ENCODE measurements at regions not wholly inside any gene's neighbourhood (a gene's known extent, or its start where the extent isn't known, plus 50 kb on each side); places are given as distances from the start of the nearest gene placed in this dataset.
"Not testable (repeated sequence)": the region's sequence is repeated elsewhere in the genome, so short reads cannot be mapped to it uniquely, and the experiment has no call there.

- DNase-seq: no peak
- Histone ChIP-seq H3K27me3 (replicated peaks; ENCODE audit: control insufficient read depth, insufficient read depth, low read length, poor library complexity, severe bottlenecking) (no peaks in the 10 kb centered on the region), H3K4me3 (ENCODE audit: insufficient read depth, low read depth, low read length, poor library complexity, severe bottlenecking) (no peak overlapping the region), H3K4me1 (ENCODE audit: control insufficient read depth, insufficient read depth, low read length, poor library complexity, severe bottlenecking) (no peaks in the 10 kb centered on the region), H3K27ac (ENCODE audit: insufficient read depth, low read length, poor library complexity, severe bottlenecking) (no peak overlapping the region), H3K36me3 (ENCODE audit: control insufficient read depth, insufficient read depth, low read length) (no peaks in the 10 kb centered on the region), H3K9me3 (ENCODE audit: control insufficient read depth, low read length) (no peaks in the 10 kb centered on the region)
These were observed 270.5 kb upstream of the SGO1 start for GRCh38 chr3:20456511-20456910.

DNA sequence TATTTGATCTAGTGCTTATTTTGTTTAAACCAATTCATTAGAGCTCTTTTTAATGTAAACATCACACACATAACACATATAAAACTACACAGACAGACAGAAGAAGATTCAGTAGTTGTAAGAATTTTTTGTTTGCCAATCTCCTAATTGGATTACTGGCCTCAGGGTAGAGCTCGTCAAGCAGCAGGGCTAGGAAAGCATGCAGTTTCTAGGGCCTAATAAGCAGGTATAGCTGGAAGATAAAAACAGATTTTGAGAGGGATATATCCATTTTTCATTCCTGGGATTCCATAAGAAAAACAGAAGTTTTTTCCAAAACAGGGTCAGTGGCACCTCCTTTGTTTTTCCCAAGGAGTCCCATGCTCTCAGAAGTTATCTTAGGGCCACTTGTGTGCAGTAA lies 265.2 kb upstream of the SGO1 start:
- H3K9me3 ChIP-seq (ENCODE audit: control insufficient read depth, low read length): no peaks in the 10 kb centered on the region
- H3K27ac ChIP-seq (ENCODE audit: insufficient read depth, low read length, poor library complexity, severe bottlenecking): no peak overlapping the region
- H3K36me3 ChIP-seq (ENCODE audit: control insufficient read depth, insufficient read depth, low read length): no peaks in the 10 kb centered on the region
- no peak for DNase-seq
- H3K4me3 ChIP-seq (ENCODE audit: insufficient read depth, low read depth, low read length, poor library complexity, severe bottlenecking): no peak overlapping the region
- no peaks in the 10 kb centered on the region for H3K4me1 ChIP-seq (ENCODE audit: control insufficient read depth, insufficient read depth, low read length, poor library complexity, severe bottlenecking)
- no peaks in the 10 kb centered on the region for H3K27me3 ChIP-seq (replicated peaks; ENCODE audit: control insufficient read depth, insufficient read depth, low read length, poor library complexity, severe bottlenecking)

GRCh38 chr3:20450611-20451010 lies 264.6 kb upstream of the SGO1 start:
- no peaks in the 10 kb centered on the region for H3K4me1 ChIP-seq (ENCODE audit: control insufficient read depth, insufficient read depth, low read length, poor library complexity, severe bottlenecking)
- H3K27me3 ChIP-seq (replicated peaks; ENCODE audit: control insufficient read depth, insufficient read depth, low read length, poor library complexity, severe bottlenecking): no peaks in the 10 kb centered on the region
- H3K9me3 ChIP-seq (ENCODE audit: control insufficient read depth, low read length): no peaks in the 10 kb centered on the region
- DNase-seq: no peak
- H3K4me3 ChIP-seq (ENCODE audit: insufficient read depth, low read depth, low read length, poor library complexity, severe bottlenecking): no peak overlapping the region
- no peaks in the 10 kb centered on the region for H3K36me3 ChIP-seq (ENCODE audit: control insufficient read depth, insufficient read depth, low read length)
- no peak overlapping the region for H3K27ac ChIP-seq (ENCODE audit: insufficient read depth, low read length, poor library complexity, severe bottlenecking)

GRCh38 chr3:20442846-20443245 lies 256.8 kb upstream of the SGO1 start:
- H3K9me3 ChIP-seq (ENCODE audit: control insufficient read depth, low read length): no peaks in the 10 kb centered on the region
- H3K27ac ChIP-seq (ENCODE audit: insufficient read depth, low read length, poor library complexity, severe bottlenecking): no peak overlapping the region
- no peak overlapping the region for H3K4me3 ChIP-seq (ENCODE audit: insufficient read depth, low read depth, low read length, poor library complexity, severe bottlenecking)
- H3K27me3 ChIP-seq (replicated peaks; ENCODE audit: control insufficient read depth, insufficient read depth, low read length, poor library complexity, severe bottlenecking): no peaks in the 10 kb centered on the region
- no peaks in the 10 kb centered on the region for H3K36me3 ChIP-seq (ENCODE audit: control insufficient read depth, insufficient read depth, low read length)
- DNase-seq: no peak
- no peaks in the 10 kb centered on the region for H3K4me1 ChIP-seq (ENCODE audit: control insufficient read depth, insufficient read depth, low read length, poor library complexity, severe bottlenecking)

- not testable (repeated sequence) for H3K27me3 ChIP-seq (replicated peaks; ENCODE audit: control insufficient read depth, insufficient read depth, low read length, poor library complexity, severe bottlenecking); H3K27ac ChIP-seq (ENCODE audit: insufficient read depth, low read length, poor library complexity, severe bottlenecking); H3K9me3 ChIP-seq (ENCODE audit: control insufficient read depth, low read length); H3K36me3 ChIP-seq (ENCODE audit: control insufficient read depth, insufficient read depth, low read length); H3K4me1 ChIP-seq (ENCODE audit: control insufficient read depth, insufficient read depth, low read length, poor library complexity, severe bottlenecking); DNase-seq; H3K4me3 ChIP-seq (ENCODE audit: insufficient read depth, low read depth, low read length, poor library complexity, severe bottlenecking)
These were observed 241.3 kb upstream of the SGO1 start for GRCh38 chr3:20427268-20427667.

GRCh38 chr3:20425138-20425537 lies 239.1 kb upstream of the SGO1 start:
- H3K4me3 ChIP-seq (ENCODE audit: insufficient read depth, low read depth, low read length, poor library complexity, severe bottlenecking): no peak overlapping the region
- no peaks in the 10 kb centered on the region for H3K36me3 ChIP-seq (ENCODE audit: control insufficient read depth, insufficient read depth, low read length)
- DNase-seq: no peak
- no peaks in the 10 kb centered on the region for H3K9me3 ChIP-seq (ENCODE audit: control insufficient read depth, low read length)
- no peak overlapping the region for H3K27ac ChIP-seq (ENCODE audit: insufficient read depth, low read length, poor library complexity, severe bottlenecking)
- no peaks in the 10 kb centered on the region for H3K27me3 ChIP-seq (replicated peaks; ENCODE audit: control insufficient read depth, insufficient read depth, low read length, poor library complexity, severe bottlenecking)
- H3K4me1 ChIP-seq (ENCODE audit: control insufficient read depth, insufficient read depth, low read length, poor library complexity, severe bottlenecking): no peaks in the 10 kb centered on the region

DNA sequence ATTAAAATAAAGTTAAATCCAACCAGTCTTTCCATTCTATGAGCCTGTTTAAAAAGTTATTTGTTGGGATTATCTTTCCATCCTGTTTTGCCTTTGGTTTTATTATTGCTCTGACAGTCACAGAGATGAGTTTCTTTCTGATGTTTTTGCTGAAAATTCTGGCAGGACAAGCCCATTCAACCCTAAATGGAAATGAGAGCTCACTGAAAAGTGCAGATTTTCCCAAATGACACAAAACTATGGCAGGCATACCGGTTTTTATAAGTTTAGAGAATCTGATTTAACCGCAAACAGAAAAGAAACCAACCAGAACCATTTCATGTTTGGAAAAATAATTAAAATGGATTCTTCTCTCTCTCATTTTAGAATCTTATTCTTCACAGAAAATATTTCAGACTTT lies 238.1 kb upstream of the SGO1 start:
- no peak for DNase-seq
- no peaks in the 10 kb centered on the region for H3K36me3 ChIP-seq (ENCODE audit: control insufficient read depth, insufficient read depth, low read length)
- no peaks in the 10 kb centered on the region for H3K4me1 ChIP-seq (ENCODE audit: control insufficient read depth, insufficient read depth, low read length, poor library complexity, severe bottlenecking)
- H3K27ac ChIP-seq (ENCODE audit: insufficient read depth, low read length, poor library complexity, severe bottlenecking): no peak overlapping the region
- no peaks in the 10 kb centered on the region for H3K9me3 ChIP-seq (ENCODE audit: control insufficient read depth, low read length)
- H3K4me3 ChIP-seq (ENCODE audit: insufficient read depth, low read depth, low read length, poor library complexity, severe bottlenecking): no peak overlapping the region
- H3K27me3 ChIP-seq (replicated peaks; ENCODE audit: control insufficient read depth, insufficient read depth, low read length, poor library complexity, severe bottlenecking): no peaks in the 10 kb centered on the region

- Histone ChIP-seq H3K4me1 (ENCODE audit: control insufficient read depth, insufficient read depth, low read length, poor library complexity, severe bottlenecking) (no peaks in the 10 kb centered on the region), H3K27ac (ENCODE audit: insufficient read depth, low read length, poor library complexity, severe bottlenecking) (no peak overlapping the region), H3K4me3 (ENCODE audit: insufficient read depth, low read depth, low read length, poor library complexity, severe bottlenecking) (no peak overlapping the region), H3K27me3 (replicated peaks; ENCODE audit: control insufficient read depth, insufficient read depth, low read length, poor library complexity, severe bottlenecking) (no peaks in the 10 kb centered on the region), H3K36me3 (ENCODE audit: control insufficient read depth, insufficient read depth, low read length) (no peaks in the 10 kb centered on the region), H3K9me3 (ENCODE audit: control insufficient read depth, low read length) (no peaks in the 10 kb centered on the region)
- DNase-seq: no peak
These were observed 236.4 kb upstream of the SGO1 start for GRCh38 chr3:20422391-20422790.

- Histone ChIP-seq H3K27ac (ENCODE audit: insufficient read depth, low read length, poor library complexity, severe bottlenecking) (no peak overlapping the region), H3K27me3 (replicated peaks; ENCODE audit: control insufficient read depth, insufficient read depth, low read length, poor library complexity, severe bottlenecking) (no peaks in the 10 kb centered on the region), H3K36me3 (ENCODE audit: control insufficient read depth, insufficient read depth, low read length) (no peaks in the 10 kb centered on the region), H3K4me3 (ENCODE audit: insufficient read depth, low read depth, low read length, poor library complexity, severe bottlenecking) (no peak overlapping the region), H3K9me3 (ENCODE audit: control insufficient read depth, low read length) (no peaks in the 10 kb centered on the region), H3K4me1 (ENCODE audit: control insufficient read depth, insufficient read depth, low read length, poor library complexity, severe bottlenecking) (no peaks in the 10 kb centered on the region)
- DNase-seq: no peak
These were observed 231.5 kb upstream of the SGO1 start for GRCh38 chr3:20417388-20418108.

DNA sequence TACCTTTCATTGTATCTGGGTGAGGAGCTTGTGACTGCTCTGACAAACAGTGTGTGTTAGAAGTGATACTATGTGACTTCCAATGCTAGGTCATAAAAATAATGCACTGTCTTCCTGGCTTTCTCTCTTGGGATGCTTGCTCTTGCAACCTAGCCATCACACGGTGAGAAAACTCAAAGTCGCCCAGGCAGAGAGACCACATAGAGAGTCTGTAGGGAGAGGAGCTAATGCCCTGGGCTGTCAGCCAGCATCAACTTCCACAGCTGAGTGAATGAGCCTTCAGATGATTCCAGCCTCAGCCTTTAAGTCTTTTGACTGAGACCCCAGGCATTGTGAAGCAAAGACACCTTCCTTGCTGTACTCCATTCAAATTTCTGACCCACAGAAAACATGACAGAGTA lies 220.6 kb upstream of the SGO1 start:
- H3K27ac ChIP-seq (ENCODE audit: insufficient read depth, low read length, poor library complexity, severe bottlenecking): no peak overlapping the region
- no peaks in the 10 kb centered on the region for H3K9me3 ChIP-seq (ENCODE audit: control insufficient read depth, low read length)
- H3K36me3 ChIP-seq (ENCODE audit: control insufficient read depth, insufficient read depth, low read length): no peaks in the 10 kb centered on the region
- DNase-seq: no peak
- no peaks in the 10 kb centered on the region for H3K4me1 ChIP-seq (ENCODE audit: control insufficient read depth, insufficient read depth, low read length, poor library complexity, severe bottlenecking)
- H3K4me3 ChIP-seq (ENCODE audit: insufficient read depth, low read depth, low read length, poor library complexity, severe bottlenecking): no peak overlapping the region
- H3K27me3 ChIP-seq (replicated peaks; ENCODE audit: control insufficient read depth, insufficient read depth, low read length, poor library complexity, severe bottlenecking): no peaks in the 10 kb centered on the region

Data from effector memory CD4-positive, alpha-beta T cell (primary cell).